ENCODE measurements at regions not wholly inside any gene's neighbourhood (a gene's known extent, or its start where the extent isn't known, plus 50 kb on each side); places are given as distances from the start of the nearest gene placed in this dataset.

- dilution Hi-C loops (cut with MboI; ENCODE audit: extremely low pct_ligation_motif_present, low sequenced_read_pairs) (no loop called here), intact Hi-C loops (cut with micrococcal nuclease) (no loop called here)
- H3K9me1 ChIP-seq (replicated peaks; ENCODE audit: control insufficient read depth, extremely low read depth, insufficient read depth, low read length) = no peaks in the 10 kb centered on the region
- no peak overlapping the region for H3K4me3 ChIP-seq (replicated peaks in 1 of 3; ENCODE audit: insufficient read depth in 1 of 3, low read depth in 1 of 3, low read length in 3 of 3)
- no peak overlapping the region for H3K27ac ChIP-seq (ENCODE audit: insufficient read depth, low read depth, low read length)
- no peak for DNase-seq (ENCODE audit: low read depth, low spot score)
- TF ChIP-seq JUN (IDR thresholded peaks at IDR 0.05; ENCODE audit: borderline replicate concordance, insufficient read depth, insufficient read length, low read depth) (no peak), CTCF (IDR thresholded peaks at IDR 0.05; ENCODE audit: extremely low read depth in 1 of 2, insufficient read depth in 1 of 2, low read depth in 1 of 2, low read length in 2 of 2) (no peak), MAX (IDR thresholded peaks at IDR 0.05; ENCODE audit: insufficient read depth, insufficient read length) (no peak), POLR2AphosphoS5 (IDR thresholded peaks at IDR 0.05; ENCODE audit: insufficient read depth, low read depth, low read length) (no peak), MYC (IDR thresholded peaks at IDR 0.05; ENCODE audit: low read depth, low read length) (no peak), POLR2A (IDR thresholded peaks at IDR 0.05; ENCODE audit: low read depth, low read length) (no peak), GATA2 (IDR thresholded peaks at IDR 0.05; ENCODE audit: insufficient read depth, insufficient read length, low read depth, low read length) (no peak), EZH2 (IDR thresholded peaks at IDR 0.05; ENCODE audit: borderline replicate concordance, low read depth, low read length, severe bottlenecking) (no peak), FOS (IDR thresholded peaks at IDR 0.05; ENCODE audit: borderline replicate concordance, insufficient read depth, low read length) (no peak)
- no peak overlapping the region for H3K9ac ChIP-seq (replicated peaks; ENCODE audit: extremely low read depth, insufficient read depth, low read length)
- CTCF ChIA-PET = no interaction called here
- no peaks in the 10 kb centered on the region for H3K36me3 ChIP-seq (ENCODE audit: control insufficient read depth in 2 of 2, extremely low read depth in 1 of 2, insufficient read depth in 2 of 2, low read length in 2 of 2)
- no peaks in the 10 kb centered on the region for H3K27me3 ChIP-seq (ENCODE audit: control insufficient read depth in 2 of 2, insufficient read depth in 2 of 2, low read length in 2 of 2)
- H2AFZ ChIP-seq (ENCODE audit: low read depth, low read length) = no peak overlapping the region
- FAIRE-seq = no peak
- H3K9me3 ChIP-seq (replicated peaks; ENCODE audit: control insufficient read depth, insufficient read depth, low read length) = no peaks in the 10 kb centered on the region
- no peaks in the 10 kb centered on the region for H3K79me2 ChIP-seq (ENCODE audit: control insufficient read depth, insufficient read depth, low read length)
- peaks cover 26% of the 10 kb centered on the region for H3K4me1 ChIP-seq (ENCODE audit: control insufficient read depth, extremely low read depth, insufficient read depth, low read length)
- POLR2A ChIA-PET = no interaction called here
- no peak overlapping the region for H3K4me2 ChIP-seq (ENCODE audit: insufficient read depth, low read length)
- BruUV-seq (replicated peaks) = no TSS peak
- no peaks in the 10 kb centered on the region for H4K20me1 ChIP-seq (replicated peaks; ENCODE audit: control insufficient read depth, extremely low read depth, insufficient read depth, low read length)
Measured at GRCh38 chr13:48158915-48159314, 64.0 kb upstream of the MED4 start.
